Suprapubic skin (tissue), 4 donors: ENCODE measurements at regions not wholly inside any gene's neighbourhood (a gene's known extent, or its start where the extent isn't known, plus 50 kb on each side); places are given as distances from the start of the nearest gene placed in this dataset.

Experiments used
- DNase-seq, 2 donors: peaks; one replicate each; pipeline ENCODE4 v3.0.0-alpha.2; 2019; ENCODE audit warnings: low spot score in 2 of 2
- H3K27ac ChIP-seq: fragments of 200-600 bp; sonication (generic); one replicate; pipeline ENCODE4 v1.5.1; 2019
- H3K27me3 ChIP-seq: fragments of 200-600 bp; sonication (generic); one replicate; pipeline ENCODE4 v1.5.1; 2019
- H3K36me3 ChIP-seq: fragments of 200-600 bp; sonication (generic); one replicate; pipeline ENCODE4 v1.5.1; 2019
- H3K4me1 ChIP-seq: fragments of 200-600 bp; sonication (generic); one replicate; pipeline ENCODE4 v1.5.1; 2019
- H3K4me3 ChIP-seq: fragments of 200-600 bp; sonication (generic); one replicate; pipeline ENCODE4 v1.5.1; 2019; ENCODE audit warnings: mild to moderate bottlenecking
- H3K9me3 ChIP-seq: fragments of 200-600 bp; sonication (generic); one replicate; pipeline ENCODE4 v1.5.1; 2019
- EP300 ChIP-seq: sonication (generic); formaldehyde crosslinking; IDR thresholded peaks from one replicate; pipeline ENCODE4 v1.6.1; 2017; ENCODE audit warnings: antibody characterized with exemption
- POLR2A ChIP-seq, 2 donors: fragments of 450-650 bp; IDR thresholded peaks; one replicate each; pipeline ENCODE4 v1.6.1; 2017; ENCODE audit warnings: antibody characterized with exemption in 2 of 2, mild to moderate bottlenecking in 2 of 2, moderate library complexity in 2 of 2
- POLR2AphosphoS5 ChIP-seq, 3 donors: sonication (generic); formaldehyde crosslinking; IDR thresholded peaks; one replicate each; pipeline ENCODE4 v1.6.1; 2017; ENCODE audit warnings: antibody characterized with exemption in 3 of 3
- WGBS: methylation state at CpG from one replicate; pipeline ENCODE4 v1.1.5; 2018; 5-methylcytosine and 5-hydroxymethylcytosine counted together
- TF ChIP-seq, protein P1 (sequence below), 2 donors: fragments of 200-600 bp in 1 of 2; fragments of 450-650 bp in 1 of 2; sonication (generic) in 1 of 2; IDR thresholded peaks; one replicate each; pipeline ENCODE4 v1.5.1; 2016 to 2019; ENCODE audit warnings: antibody characterized with exemption in 2 of 2, mild to moderate bottlenecking in 1 of 2, moderate library complexity in 1 of 2

DNA sequence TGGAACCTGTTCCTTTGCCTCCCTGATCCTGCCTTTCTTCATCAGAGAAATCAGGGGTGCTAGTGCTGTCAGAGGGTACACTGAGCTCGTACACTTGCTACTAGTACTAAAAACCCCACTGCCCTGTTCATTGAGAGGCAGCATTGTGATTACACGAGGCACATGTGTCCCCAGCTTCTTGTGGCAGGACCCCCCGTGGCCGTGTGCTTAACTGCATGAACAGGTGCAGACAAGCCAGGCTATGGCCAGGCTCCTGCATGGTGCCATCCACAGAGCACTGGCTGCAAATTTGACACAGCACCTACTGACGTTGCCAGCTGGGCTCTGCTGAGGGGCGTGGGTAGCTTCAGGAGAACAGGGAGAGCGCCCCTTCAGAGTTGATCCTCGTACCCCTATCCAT is 248.4 kb downstream of the GLI2 start:
- Histone ChIP-seq H3K4me1 (no peaks in the 10 kb centered on the region), H3K4me3 (no peak overlapping the region), H3K27me3 (no peaks in the 10 kb centered on the region), H3K36me3 (peaks cover 48% of the 10 kb centered on the region), H3K9me3 (no peaks in the 10 kb centered on the region), H3K27ac (no peak overlapping the region)
- 57% methylated on average over 2 of the region's 8 CpGs for WGBS
- no peak for DNase-seq
- TF ChIP-seq POLR2A (IDR thresholded peaks at IDR 0.05), result no peak
- no peak for TF ChIP-seq POLR2AphosphoS5 (IDR thresholded peaks at IDR 0.05)
- no peak for TF ChIP-seq EP300
- TF ChIP-seq, protein P1, sequence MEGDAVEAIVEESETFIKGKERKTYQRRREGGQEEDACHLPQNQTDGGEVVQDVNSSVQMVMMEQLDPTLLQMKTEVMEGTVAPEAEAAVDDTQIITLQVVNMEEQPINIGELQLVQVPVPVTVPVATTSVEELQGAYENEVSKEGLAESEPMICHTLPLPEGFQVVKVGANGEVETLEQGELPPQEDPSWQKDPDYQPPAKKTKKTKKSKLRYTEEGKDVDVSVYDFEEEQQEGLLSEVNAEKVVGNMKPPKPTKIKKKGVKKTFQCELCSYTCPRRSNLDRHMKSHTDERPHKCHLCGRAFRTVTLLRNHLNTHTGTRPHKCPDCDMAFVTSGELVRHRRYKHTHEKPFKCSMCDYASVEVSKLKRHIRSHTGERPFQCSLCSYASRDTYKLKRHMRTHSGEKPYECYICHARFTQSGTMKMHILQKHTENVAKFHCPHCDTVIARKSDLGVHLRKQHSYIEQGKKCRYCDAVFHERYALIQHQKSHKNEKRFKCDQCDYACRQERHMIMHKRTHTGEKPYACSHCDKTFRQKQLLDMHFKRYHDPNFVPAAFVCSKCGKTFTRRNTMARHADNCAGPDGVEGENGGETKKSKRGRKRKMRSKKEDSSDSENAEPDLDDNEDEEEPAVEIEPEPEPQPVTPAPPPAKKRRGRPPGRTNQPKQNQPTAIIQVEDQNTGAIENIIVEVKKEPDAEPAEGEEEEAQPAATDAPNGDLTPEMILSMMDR (IDR thresholded peaks at IDR 0.05), result no peak

- peaks cover 53% of the 10 kb centered on the region for H3K36me3 ChIP-seq
- no peaks in the 10 kb centered on the region for H3K4me1 ChIP-seq
- H3K27me3 ChIP-seq, result no peaks in the 10 kb centered on the region
- no peaks in the 10 kb centered on the region for H3K9me3 ChIP-seq
- no peak for DNase-seq
- TF ChIP-seq POLR2A (IDR thresholded peaks at IDR 0.05) (no peak), EP300 (no peak), POLR2AphosphoS5 (IDR thresholded peaks at IDR 0.05) (no peak)
- TF ChIP-seq, protein P1 (IDR thresholded peaks at IDR 0.05), result no peak
- no peak overlapping the region for H3K27ac ChIP-seq
- WGBS, result 98% methylated on average over 8 of the region's 28 CpGs
- H3K4me3 ChIP-seq, result no peak overlapping the region
Observed at GRCh38 chr2:120984452-120985173, 248.9 kb downstream of the GLI2 start.

- DNase-seq, result peak in 1 of 2 donors; percentile 40
- 95% methylated on average over 12 of the region's 12 CpGs for WGBS
- no peaks in the 10 kb centered on the region for H3K4me1 ChIP-seq
- no peak overlapping the region for H3K4me3 ChIP-seq
- peaks cover 58% of the 10 kb centered on the region for H3K36me3 ChIP-seq
- no peaks in the 10 kb centered on the region for H3K27me3 ChIP-seq
- no peak overlapping the region for H3K27ac ChIP-seq
- TF ChIP-seq POLR2A (IDR thresholded peaks at IDR 0.05), result no peak
- TF ChIP-seq POLR2AphosphoS5 (IDR thresholded peaks at IDR 0.05), result no peak
- no peak for TF ChIP-seq EP300
- TF ChIP-seq, protein P1 (IDR thresholded peaks at IDR 0.05), result no peak
- H3K9me3 ChIP-seq, result no peaks in the 10 kb centered on the region
Observed at GRCh38 chr2:120985174-120985996, 249.7 kb downstream of the GLI2 start.

DNA sequence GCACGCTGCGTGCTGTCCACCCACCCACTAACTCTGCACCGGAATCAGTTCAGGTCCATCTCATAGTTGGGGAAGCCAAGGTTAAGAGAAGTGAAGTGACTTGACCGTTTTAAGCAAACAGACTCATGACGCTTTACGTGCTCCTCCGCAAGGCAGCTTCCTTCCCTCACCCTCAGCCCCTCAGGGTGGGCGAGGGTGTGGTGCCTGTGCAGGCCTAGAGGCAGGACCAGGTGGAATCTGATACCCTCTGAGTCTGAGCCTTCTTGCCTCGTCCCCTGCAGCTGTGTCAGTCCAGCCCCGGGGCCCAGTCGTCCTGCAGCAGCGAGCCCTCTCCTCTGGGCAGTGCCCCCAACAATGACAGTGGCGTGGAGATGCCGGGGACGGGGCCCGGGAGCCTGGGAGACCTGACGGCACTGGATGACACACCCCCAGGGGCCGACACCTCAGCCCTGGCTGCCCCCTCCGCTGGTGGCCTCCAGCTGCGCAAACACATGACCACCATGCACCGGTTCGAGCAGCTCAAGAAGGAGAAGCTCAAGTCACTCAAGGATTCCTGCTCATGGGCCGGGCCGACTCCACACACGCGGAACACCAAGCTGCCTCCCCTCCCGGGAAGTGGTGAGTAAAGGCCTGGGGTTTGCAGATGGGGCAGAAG is 250.5 kb downstream of the GLI2 start:
- no peaks in the 10 kb centered on the region for H3K27me3 ChIP-seq
- TF ChIP-seq EP300 (no peak), POLR2AphosphoS5 (IDR thresholded peaks at IDR 0.05) (no peak), POLR2A (IDR thresholded peaks at IDR 0.05) (no peak)
- TF ChIP-seq, protein P1 (IDR thresholded peaks at IDR 0.05), result no peak
- H3K27ac ChIP-seq, result no peak overlapping the region
- no peaks in the 10 kb centered on the region for H3K9me3 ChIP-seq
- no peaks in the 10 kb centered on the region for H3K4me1 ChIP-seq
- no peak overlapping the region for H3K4me3 ChIP-seq
- peak; percentile 56 to 73 for DNase-seq
- peaks cover 58% of the 10 kb centered on the region for H3K36me3 ChIP-seq
- WGBS, result 93% methylated on average over 11 of the region's 27 CpGs
